ENCODE measurements at regions not wholly inside any gene's neighbourhood (a gene's known extent, or its start where the extent isn't known, plus 50 kb on each side); places are given as distances from the start of the nearest gene placed in this dataset.

DNA sequence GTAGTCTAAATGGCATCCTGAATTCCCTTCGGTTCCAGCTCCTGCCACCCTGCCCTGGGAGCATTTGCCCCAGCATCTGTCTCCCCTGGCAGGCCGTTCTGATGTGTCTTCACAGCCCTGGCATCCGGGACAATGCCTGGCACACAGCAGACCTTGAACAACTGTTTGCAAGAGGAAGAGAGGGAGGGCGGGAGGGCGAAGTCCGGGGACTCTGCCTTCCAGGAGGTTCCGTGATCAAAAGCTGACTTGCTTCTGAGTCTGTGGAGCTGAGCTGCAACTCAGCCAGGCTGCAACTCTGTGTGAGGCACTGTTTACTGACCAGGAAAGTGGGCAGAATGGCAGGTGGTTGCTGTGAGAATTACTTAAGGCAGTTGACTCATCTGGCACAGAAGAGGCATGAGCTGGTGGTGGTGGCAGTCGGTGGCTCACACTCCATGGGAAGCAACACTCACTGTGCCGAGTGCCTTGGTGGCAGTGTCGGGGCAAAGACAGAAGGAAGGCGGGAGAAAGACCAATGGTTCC, 61.1 kb upstream of the DLK1 start:
- TF ChIP-seq POLR2AphosphoS5 (IDR thresholded peaks at IDR 0.05; ENCODE audit: borderline replicate concordance, low read depth, low read length) (no peak), EZH2 (IDR thresholded peaks at IDR 0.05) (no peak), FOXP2 (optimal IDR thresholded peaks at IDR 0.05; ENCODE audit: control extremely low read depth, extremely low read length, insufficient read depth) (no peak)
